COR-L47 (cell line): ENCODE measurements at regions not wholly inside any gene's neighbourhood (a gene's known extent, or its start where the extent isn't known, plus 50 kb on each side); places are given as distances from the start of the nearest gene placed in this dataset.
A peak's percentile ranks its signal among the peaks of the same experiment; 100 is the strongest.

ENCODE experiments used
- DNase-seq: peaks from one replicate; lab custom pipeline; 2025; lab: John Stamatoyannopoulos, UW

DNA sequence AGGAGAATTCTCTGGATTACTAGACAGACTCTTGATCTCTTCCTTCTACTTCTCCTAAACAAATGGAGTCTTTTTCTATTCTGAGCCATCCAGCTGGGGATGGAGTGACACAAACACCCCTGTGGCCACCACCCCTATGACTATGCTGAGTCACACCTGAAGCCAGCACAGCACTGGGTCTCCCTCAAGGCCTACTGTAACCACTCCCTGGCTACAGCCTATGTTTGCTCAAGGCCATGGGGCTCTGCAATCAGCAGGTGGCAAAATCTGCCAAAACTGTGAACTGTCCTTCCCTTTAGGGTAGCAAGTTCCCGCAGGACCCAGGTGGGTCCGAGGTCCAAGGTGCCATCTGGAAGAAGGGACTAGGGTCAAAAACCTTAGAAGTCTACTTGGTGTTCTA lies 132.3 kb downstream of the TINAG start:
- no peak for DNase-seq

DNA sequence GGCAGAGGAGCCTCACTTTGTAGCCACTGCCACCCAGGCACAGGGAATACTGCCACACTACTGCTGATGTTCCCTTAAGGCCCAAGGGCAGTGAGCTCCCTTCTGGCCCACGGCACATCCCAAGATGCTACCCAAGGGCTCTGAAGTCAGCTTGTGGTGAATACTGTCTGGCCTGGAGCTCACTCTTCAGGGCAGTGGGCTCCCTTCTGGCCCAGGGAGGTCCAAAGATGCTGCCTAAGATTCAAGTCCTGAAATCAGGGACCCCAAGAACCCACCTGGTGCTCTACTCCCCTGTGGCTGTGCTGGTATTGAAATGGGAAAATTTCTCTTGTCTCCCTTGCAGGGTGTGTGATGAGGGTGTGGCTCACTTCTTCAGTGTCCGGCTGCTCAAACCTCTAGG lies 132.8 kb downstream of the TINAG start:
- DNase-seq: no peak

DNA sequence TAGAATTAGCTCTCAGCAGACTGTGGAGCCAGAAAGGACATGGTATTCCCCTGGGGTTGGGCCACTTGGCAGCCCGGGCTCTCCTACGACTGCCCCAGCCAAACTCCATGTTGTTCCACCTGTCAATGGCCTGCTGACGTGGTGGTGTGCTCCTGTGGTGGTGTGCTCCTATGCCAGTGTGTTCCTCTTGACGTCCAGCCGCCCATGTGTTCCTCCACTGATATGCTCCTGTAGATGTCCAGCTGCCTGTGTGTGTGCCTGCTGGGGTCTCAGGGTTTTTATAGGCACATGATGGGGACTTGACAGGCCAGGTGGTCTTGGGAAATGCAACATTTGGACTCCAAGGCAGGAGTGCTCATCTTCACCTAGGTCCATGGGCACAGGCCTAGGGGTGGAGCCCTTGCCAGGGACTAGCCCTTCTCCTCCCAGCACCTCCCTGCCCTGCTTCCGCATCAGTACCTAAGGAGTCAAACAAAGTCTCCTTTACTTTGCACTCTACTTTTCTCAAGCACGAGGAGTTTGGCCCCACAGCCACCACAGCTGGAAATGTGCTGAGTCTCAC lies 133.5 kb downstream of the TINAG start:
- DNase-seq: no peak

DNA sequence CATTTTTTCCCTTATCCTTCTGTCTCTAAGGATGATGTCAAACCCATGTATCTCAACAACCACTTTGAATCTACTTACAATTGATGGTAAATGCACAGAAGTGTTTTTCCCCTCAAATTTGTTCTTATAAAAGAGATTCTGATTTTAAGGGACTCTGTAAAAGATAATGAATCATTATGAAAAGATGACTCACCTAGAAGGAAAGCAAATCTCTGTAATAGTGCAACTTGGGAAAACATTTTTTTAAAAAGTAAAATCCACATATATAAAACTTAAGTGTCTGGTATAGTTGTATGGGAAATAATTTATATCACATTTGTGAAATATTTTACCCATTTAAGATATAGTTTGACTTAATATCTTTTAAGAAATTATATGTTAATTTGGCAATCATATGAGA lies 137.0 kb downstream of the TINAG start:
- DNase-seq: no peak

GRCh38 chr6:54448617-54449016 lies 140.4 kb downstream of the TINAG start:
- no peak for DNase-seq

- no peak for DNase-seq
These were observed 143.3 kb downstream of the TINAG start for GRCh38 chr6:54451516-54451915.

DNA sequence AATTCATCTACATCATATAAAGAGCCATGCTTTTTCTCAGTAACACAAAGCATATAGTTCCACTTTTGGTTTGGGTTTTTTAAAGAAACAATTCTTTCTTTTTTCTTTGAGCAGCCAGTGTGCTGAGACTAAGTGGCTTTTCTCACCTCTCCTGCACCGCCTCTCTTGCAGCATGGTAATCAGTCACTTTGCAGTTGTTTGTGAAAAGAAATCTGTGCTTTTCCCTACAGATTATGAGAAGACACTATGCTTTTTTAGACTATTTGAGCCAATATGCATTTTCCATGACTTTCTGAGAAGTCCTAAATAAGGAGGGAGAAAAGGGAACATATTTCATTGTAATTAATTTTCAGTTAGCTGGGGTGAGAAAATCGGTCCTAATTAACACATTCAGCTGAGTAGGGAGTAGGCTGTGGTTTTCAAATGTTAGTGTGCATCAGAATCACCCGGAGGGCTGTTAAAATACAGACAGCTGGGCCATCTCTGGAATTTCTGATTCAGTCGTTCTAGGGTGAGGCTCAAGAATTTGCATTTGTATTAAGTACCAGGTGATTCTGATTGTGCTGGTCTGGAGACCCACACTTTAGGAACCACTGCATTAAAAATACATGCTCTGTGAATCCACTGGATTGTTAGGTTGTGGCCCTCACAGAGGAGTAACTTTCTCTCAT lies 155.2 kb downstream of the TINAG start:
- no peak for DNase-seq

GRCh38 chr6:54465649-54466300 lies 157.5 kb downstream of the TINAG start:
- no peak for DNase-seq

DNA sequence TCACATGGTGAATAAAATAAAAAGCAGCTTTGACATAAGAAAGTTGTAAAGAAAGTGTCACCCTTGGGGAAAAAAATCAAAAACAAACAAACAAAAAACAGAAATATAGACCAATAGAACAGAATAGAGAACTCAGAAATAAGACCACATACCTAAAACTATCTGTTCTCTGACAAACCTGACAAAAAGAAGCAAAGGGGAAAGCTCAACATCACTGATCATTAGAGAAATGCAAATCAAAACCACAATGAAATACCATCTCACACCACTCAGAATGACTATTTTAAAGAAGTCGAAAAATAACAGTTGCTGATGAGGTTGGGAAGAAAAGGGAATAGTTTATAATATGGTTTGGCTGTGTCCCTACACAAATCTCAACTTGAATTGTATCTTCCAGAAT lies 159.1 kb downstream of the TINAG start:
- no peak for DNase-seq

DNA sequence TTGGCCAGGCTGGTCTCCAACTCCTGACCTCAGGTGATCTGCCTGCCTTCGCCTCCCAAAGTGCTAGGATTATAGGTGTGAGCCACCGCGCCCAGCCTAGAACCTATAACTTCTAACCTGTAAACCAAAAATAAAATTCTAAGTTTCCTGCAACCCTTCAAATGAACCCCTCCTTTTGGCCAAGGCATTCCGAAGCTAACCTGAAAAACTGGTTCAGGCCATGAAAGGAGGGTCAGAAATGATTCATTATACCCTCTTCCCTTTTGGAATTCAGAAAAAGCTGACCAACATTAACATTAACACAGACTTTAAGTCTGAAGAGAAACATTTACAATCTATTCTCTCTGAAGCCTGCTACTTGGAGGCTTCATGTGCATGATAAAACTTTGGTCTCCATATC lies 165.1 kb downstream of the TINAG start:
- no peak for DNase-seq

DNA sequence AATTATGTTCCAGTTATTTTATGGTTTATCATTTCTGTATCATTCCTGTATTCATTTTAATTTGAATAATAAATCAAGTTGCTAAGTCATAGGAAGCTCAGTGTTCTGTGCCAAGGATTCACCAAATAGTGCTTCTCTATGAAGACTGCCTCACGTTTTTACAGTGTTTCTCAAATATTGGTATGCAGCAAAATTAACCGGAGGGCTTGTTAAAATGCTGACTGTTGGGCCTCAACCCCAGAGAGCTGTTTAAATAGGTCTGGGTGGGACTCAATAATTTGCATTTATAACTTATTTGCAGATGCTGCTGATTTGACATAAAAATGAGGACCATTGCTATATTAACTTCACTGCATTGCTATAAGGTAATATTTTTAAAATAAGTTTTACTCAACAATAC lies 166.7 kb downstream of the TINAG start:
- no peak for DNase-seq

DNA sequence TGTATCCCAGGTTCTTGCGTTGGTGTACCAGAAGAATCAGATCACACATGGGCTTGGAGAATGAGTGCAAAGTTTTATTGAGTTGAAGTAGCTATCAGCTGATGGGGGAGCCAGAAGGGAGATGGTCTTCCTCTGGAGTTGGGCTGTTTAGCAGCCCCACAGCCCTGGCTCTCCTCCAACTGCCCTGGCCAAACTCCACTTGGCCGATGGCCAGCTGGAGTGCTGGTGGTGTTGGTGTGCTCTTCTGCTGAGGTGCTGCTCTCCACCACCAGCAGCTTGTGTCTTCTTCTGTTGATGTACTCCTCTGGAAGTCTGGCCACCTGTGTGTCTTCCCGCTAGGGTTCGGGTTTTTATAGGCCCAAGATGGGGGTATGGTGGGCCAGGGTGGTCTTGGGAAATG lies 172.8 kb downstream of the TINAG start:
- peak; percentile 27 for DNase-seq

DNA sequence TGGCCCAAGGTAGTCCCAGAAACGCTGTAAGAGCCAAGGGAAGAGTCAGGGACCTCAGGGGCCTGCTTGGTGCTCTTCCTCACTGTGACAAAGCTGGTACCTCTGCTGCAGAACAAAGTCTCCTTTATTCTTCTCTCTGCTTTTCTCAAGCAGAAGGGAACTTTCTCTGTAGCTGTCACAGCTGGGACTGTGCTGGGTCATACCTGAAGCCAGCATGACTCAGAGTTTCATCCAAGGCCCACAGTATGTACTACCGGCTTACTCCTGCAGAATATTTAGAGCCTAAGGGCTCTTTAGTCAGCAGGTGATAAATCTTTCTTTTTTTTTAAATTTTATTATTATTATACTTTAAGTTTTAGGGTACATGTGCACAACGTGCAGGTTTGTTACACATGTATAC lies 183.2 kb downstream of the TINAG start:
- DNase-seq: no peak

DNA sequence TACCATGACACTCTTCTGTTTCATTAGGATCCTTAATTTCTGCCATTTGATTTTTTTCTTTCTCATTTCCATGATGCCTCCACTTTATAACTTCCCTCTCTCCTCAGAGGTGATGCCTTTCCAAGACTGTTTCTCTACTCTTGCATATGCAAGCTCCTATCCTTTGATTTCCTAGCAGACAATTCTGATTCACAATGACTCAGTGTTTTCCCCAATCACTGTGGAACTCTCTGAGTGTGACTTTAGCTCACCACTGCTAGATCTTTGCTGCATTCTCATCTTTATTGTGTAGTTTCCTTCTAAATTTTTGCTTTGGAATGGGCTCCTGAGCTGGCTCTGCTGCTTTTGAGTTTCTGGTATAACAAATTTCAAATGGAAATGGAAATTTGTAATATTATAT lies 184.9 kb downstream of the TINAG start:
- no peak for DNase-seq

GRCh38 chr6:54503144-54503543 lies 194.9 kb downstream of the TINAG start:
- no peak for DNase-seq

GRCh38 chr6:54515013-54515412 lies 206.8 kb downstream of the TINAG start:
- no peak for DNase-seq

- no peak for DNase-seq
These were observed 207.5 kb downstream of the TINAG start for GRCh38 chr6:54515713-54516112.

- no peak for DNase-seq
These were observed 208.1 kb downstream of the TINAG start for GRCh38 chr6:54516321-54516720.

GRCh38 chr6:54519161-54519560 lies 210.9 kb downstream of the TINAG start:
- no peak for DNase-seq

DNA sequence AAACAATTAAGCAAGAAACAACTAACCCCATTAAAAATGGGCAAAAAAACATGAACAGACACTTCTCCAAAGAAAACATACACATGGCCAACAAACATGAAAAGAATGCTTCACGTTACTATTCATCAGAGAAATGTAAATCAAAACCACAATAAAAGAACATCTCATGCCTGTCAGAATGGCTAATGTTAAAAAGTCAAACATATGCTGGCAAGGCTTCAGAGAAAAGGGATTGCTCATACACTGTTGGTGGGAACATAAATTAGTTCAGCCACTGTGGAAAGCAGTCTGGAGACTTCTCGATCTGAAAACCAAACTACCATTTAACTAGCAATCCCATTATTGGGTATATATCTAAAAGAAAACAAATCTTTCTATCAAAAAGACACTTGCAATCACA lies 217.5 kb downstream of the TINAG start:
- DNase-seq: no peak

DNA sequence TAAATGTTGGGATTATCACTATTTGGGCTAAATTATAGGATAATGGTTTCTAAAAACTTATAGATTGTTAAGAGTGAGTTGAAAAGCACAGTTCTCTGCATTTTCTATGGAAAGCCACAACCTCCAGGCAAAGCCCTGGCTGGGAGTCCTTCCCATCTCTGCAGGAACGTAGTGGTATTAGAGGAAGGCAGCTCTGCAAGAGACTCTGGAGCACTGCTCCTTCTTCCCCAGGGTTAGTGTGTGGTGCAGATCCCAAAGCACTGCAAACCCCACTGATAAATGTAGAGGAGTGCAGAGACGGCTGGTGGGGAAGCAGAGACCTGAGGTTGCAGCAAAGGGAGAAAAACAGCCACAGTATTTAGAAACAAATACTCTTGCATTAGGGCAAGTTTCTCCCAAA lies 225.3 kb downstream of the TINAG start:
- DNase-seq: no peak

DNA sequence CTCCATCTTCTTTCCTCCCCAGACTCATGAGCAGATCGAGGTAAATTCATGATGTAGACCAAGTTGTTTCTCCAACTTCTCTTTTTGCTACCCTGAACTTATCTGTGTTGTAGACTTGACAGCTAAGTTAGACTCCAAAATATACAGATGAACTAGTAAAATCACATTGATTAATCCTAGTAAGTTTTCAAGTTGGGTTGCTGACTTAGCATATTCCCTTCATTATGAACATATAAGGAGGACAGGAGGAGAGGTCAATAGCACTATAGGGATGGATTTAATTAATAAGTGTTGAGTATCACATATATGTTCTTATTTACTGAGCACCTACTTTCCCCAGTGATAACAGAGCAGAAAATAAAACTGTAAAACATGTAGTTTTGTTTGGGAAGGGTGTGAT lies 227.3 kb downstream of the TINAG start:
- DNase-seq: no peak

DNA sequence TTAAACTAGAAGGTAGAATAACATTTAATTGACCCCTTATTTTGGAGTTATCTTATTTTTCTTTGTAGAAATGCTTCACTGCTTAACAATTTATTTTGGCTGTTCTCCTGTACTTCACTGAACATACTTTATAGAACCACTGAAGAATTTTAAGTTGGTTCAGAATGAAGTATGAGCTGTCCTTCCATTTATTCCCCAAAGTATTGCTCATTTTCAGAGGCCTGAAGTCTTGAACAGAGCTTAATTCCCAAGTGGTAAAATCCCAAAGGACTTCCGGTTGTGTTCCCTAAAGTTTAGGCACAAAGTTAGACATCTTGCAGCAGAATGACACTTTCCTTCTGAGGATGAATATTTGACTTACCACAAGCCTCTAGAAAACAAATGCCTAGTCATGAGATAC lies 233.3 kb downstream of the TINAG start:
- DNase-seq: no peak

DNA sequence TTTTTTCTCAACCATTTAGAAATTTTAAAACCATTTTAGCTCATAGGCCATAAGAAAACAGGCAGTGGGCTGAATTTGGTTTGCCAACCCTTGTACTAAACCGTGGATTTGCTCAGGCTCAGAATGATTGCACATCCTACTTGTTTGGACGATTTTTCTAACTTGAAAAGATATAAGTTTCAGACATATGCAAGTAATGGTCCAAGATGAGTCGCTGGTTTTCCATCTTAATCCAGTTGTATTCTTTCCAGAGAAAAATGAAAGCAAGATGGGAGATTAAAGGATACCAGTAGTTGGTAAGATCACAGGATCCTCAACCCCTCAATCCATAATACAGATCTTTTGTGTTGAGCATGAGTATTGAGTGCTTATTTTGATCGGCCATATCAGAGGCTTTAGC lies 250.9 kb downstream of the TINAG start:
- DNase-seq: no peak
